Neural cell (in vitro differentiated cells): ENCODE measurements at regions not wholly inside any gene's neighbourhood (a gene's known extent, or its start where the extent isn't known, plus 50 kb on each side); places are given as distances from the start of the nearest gene placed in this dataset.

Experiments used
- H2AFZ ChIP-seq: fragments of 200-600, 300-800 bp; sonication (generic), shearing (Covaris generic); 2 replicates; pipeline ENCODE4 v1.6.0; 2014; ENCODE audit warnings: low read depth, mild to moderate bottlenecking, antibody characterized with exemption, low read length, moderate library complexity
- H3F3A ChIP-seq: fragments of 200-600 bp; shearing (Covaris generic); 2 replicates; pipeline ENCODE4 v1.6.1; 2016; ENCODE audit warnings: mild to moderate bottlenecking, moderate library complexity, mixed read lengths, antibody characterized with exemption, low read length; ENCODE audit not compliant: insufficient read depth, poor library complexity, severe bottlenecking
- H3K27ac ChIP-seq: fragments of 200-600, 300-800 bp; sonication (generic), shearing (Covaris generic); 2 replicates; pipeline ENCODE4 v1.5.1; 2014; ENCODE audit warnings: mild to moderate bottlenecking, low read length, moderate library complexity
- H3K27me3 ChIP-seq: fragments of 300-800, 200-600 bp; sonication (generic), shearing (Covaris generic); 2 replicates; pipeline ENCODE4 v1.6.0; 2014; ENCODE audit warnings: mild to moderate bottlenecking, low read depth, low read length, moderate library complexity; ENCODE audit not compliant: insufficient read depth
- H3K36me3 ChIP-seq: fragments of 300-800, 200-600 bp; sonication (generic), shearing (Covaris generic); 2 replicates; pipeline ENCODE4 v1.5.1; 2014; ENCODE audit warnings: mild to moderate bottlenecking, antibody characterized with exemption, low read length, moderate library complexity; ENCODE audit not compliant: insufficient read depth
- H3K4me2 ChIP-seq: fragments of 300-800, 200-600 bp; sonication (generic), shearing (Covaris generic); 2 replicates; pipeline ENCODE4 v1.6.0; 2014; ENCODE audit warnings: mild to moderate bottlenecking, low read length
- H3K4me3 ChIP-seq: fragments of 300-800, 200-600 bp; sonication (generic), shearing (Covaris generic); 2 replicates; pipeline ENCODE4 v1.5.1; 2014; ENCODE audit warnings: mild to moderate bottlenecking, low read length, moderate library complexity
- H3K79me2 ChIP-seq: fragments of 200-600 bp; shearing (Covaris generic); replicated peaks from 2 replicates; pipeline ENCODE4 v1.6.0; 2014; ENCODE audit warnings: mild to moderate bottlenecking, low read length, moderate library complexity; ENCODE audit not compliant: insufficient read depth
- H3K9ac ChIP-seq: fragments of 300-800, 200-600 bp; sonication (generic), shearing (Covaris generic); 2 replicates; pipeline ENCODE4 v1.6.1; 2016; ENCODE audit warnings: mild to moderate bottlenecking, low read length, mixed read lengths
- H3K9me2 ChIP-seq: fragments of 200-600 bp; shearing (Covaris generic); 2 replicates; pipeline ENCODE4 v1.6.1; 2016; ENCODE audit warnings: mild to moderate bottlenecking, low read length, mixed read lengths; ENCODE audit not compliant: insufficient read depth
- H3K9me3 ChIP-seq: fragments of 200-600, 300-800 bp; sonication (generic), shearing (Covaris generic); 2 replicates; pipeline ENCODE4 v1.6.1; 2016; ENCODE audit warnings: mild to moderate bottlenecking, mixed run types, low read length, moderate library complexity, mixed read lengths
- H4K20me1 ChIP-seq: fragments of 200-600 bp; shearing (Covaris generic); 2 replicates; pipeline ENCODE4 v1.6.1; 2016; ENCODE audit warnings: mild to moderate bottlenecking, mixed run types; ENCODE audit not compliant: insufficient read depth
- EP300 ChIP-seq: fragments of 450-650 bp; conservative IDR thresholded peaks from 2 replicates; pipeline ENCODE4 v1.6.1; 2014; ENCODE audit warnings: antibody characterized with exemption, mild to moderate bottlenecking, moderate library complexity; ENCODE audit not compliant: poor library complexity, severe bottlenecking
- EZH2 ChIP-seq: fragments of 200-600, 300-800 bp; shearing (Covaris generic), sonication (generic); IDR thresholded peaks from 2 replicates; pipeline ENCODE4 v1.6.1; 2014; ENCODE audit warnings: antibody characterized with exemption, low read length, borderline replicate concordance, mild to moderate bottlenecking; ENCODE audit not compliant: insufficient read depth, poor library complexity, severe bottlenecking
- MXI1 ChIP-seq: fragments of 450-650 bp; conservative IDR thresholded peaks from 2 replicates; pipeline ENCODE4 v1.6.1; 2014; ENCODE audit warnings: antibody characterized with exemption, mild to moderate bottlenecking; ENCODE audit not compliant: poor library complexity, severe bottlenecking
- POLR2AphosphoS5 ChIP-seq: IDR thresholded peaks from 2 replicates; pipeline ENCODE4 v1.6.1; 2012
- RAD21 ChIP-seq: fragments of 450-650 bp; conservative IDR thresholded peaks from 2 replicates; pipeline ENCODE4 v1.6.1; 2014; ENCODE audit warnings: antibody characterized with exemption, mild to moderate bottlenecking, moderate library complexity
- SMC3 ChIP-seq: fragments of 450-650 bp; conservative IDR thresholded peaks from 2 replicates; pipeline ENCODE4 v1.6.1; 2014; ENCODE audit warnings: antibody characterized with exemption, mild to moderate bottlenecking, moderate library complexity; ENCODE audit not compliant: poor library complexity
- TAF1 ChIP-seq: IDR thresholded peaks from 2 replicates; pipeline ENCODE4 v1.6.1; 2012; ENCODE audit warnings: low read depth
- TF ChIP-seq, protein P1 (sequence below): IDR thresholded peaks from 2 replicates; pipeline ENCODE4 v1.6.1; 2012; ENCODE audit warnings: borderline replicate concordance
- TF ChIP-seq, protein P2 (sequence below): fragments of 450-650 bp; IDR thresholded peaks from 2 replicates; pipeline ENCODE4 v1.5.1; 2014; ENCODE audit warnings: antibody characterized with exemption, mild to moderate bottlenecking, moderate library complexity; ENCODE audit not compliant: poor library complexity, severe bottlenecking

DNA sequence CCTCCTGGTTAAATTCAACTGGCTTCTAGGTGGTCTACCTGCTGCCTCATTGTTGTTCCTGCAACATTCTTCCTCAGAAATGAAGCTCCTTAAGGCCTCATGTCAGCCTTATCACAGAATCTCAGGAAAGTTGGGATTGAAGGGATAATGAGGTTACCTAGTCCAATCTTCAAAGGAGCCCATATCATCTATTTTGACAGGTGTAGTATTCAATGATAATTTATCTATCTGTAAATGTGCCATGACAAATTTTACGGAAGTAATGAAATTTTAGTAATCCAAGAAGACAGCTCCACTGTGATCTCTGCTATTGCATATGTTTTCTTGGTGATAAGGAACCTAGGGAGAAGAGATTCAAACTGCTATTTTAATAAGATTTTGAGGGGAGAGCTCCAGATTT is 973.8 kb downstream of the ROBO2 start:
- no peak overlapping the region for H3K4me2 ChIP-seq
- no peaks in the 10 kb centered on the region for H3F3A ChIP-seq
- no peaks in the 10 kb centered on the region for H3K27me3 ChIP-seq
- no peaks in the 10 kb centered on the region for H3K9me3 ChIP-seq
- no peaks in the 10 kb centered on the region for H3K9me2 ChIP-seq
- H3K4me3 ChIP-seq: no peak overlapping the region
- no peak overlapping the region for H3K9ac ChIP-seq
- peak; percentile 36 for TF ChIP-seq EP300
- no peak for TF ChIP-seq MXI1
- TF ChIP-seq, protein P1, sequence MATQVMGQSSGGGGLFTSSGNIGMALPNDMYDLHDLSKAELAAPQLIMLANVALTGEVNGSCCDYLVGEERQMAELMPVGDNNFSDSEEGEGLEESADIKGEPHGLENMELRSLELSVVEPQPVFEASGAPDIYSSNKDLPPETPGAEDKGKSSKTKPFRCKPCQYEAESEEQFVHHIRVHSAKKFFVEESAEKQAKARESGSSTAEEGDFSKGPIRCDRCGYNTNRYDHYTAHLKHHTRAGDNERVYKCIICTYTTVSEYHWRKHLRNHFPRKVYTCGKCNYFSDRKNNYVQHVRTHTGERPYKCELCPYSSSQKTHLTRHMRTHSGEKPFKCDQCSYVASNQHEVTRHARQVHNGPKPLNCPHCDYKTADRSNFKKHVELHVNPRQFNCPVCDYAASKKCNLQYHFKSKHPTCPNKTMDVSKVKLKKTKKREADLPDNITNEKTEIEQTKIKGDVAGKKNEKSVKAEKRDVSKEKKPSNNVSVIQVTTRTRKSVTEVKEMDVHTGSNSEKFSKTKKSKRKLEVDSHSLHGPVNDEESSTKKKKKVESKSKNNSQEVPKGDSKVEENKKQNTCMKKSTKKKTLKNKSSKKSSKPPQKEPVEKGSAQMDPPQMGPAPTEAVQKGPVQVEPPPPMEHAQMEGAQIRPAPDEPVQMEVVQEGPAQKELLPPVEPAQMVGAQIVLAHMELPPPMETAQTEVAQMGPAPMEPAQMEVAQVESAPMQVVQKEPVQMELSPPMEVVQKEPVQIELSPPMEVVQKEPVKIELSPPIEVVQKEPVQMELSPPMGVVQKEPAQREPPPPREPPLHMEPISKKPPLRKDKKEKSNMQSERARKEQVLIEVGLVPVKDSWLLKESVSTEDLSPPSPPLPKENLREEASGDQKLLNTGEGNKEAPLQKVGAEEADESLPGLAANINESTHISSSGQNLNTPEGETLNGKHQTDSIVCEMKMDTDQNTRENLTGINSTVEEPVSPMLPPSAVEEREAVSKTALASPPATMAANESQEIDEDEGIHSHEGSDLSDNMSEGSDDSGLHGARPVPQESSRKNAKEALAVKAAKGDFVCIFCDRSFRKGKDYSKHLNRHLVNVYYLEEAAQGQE: peak; percentile 59
- H3K79me2 ChIP-seq: no peaks in the 10 kb centered on the region
- H4K20me1 ChIP-seq: no peaks in the 10 kb centered on the region
- H3K36me3 ChIP-seq: no peaks in the 10 kb centered on the region
- H3K27ac ChIP-seq: no peak overlapping the region
- H2AFZ ChIP-seq: no peak overlapping the region

DNA sequence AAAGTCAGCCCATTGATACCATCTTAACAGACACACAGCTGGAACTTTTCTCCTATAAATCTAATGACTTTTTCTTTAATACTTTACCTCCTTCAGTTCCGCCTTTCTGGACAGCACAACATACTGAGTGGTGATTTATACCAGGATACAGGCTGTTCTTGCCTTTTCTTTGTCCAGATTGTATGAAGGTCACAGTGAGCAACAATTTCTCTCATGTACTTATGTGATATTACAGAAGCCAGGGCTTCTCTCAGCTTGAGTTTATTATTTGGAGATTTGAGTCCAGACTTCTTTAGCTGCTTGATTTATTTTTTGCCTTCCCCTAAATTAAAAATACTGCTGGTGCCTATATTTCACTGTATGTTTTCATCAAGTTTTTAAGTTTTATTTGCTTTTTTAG is 976.0 kb downstream of the ROBO2 start:
- Histone ChIP-seq H2AFZ (no peak overlapping the region), H3K36me3 (no peaks in the 10 kb centered on the region), H3K9me3 (no peaks in the 10 kb centered on the region), H3F3A (no peaks in the 10 kb centered on the region), H3K27ac (no peak overlapping the region), H3K4me3 (no peak overlapping the region), H3K9ac (no peak overlapping the region), H3K27me3 (no peaks in the 10 kb centered on the region), H4K20me1 (no peaks in the 10 kb centered on the region), H3K9me2 (no peaks in the 10 kb centered on the region), H3K4me2 (no peak overlapping the region), H3K79me2 (no peaks in the 10 kb centered on the region)
- TF ChIP-seq, protein P1: no peak
- TF ChIP-seq RAD21 (no peak), EP300 (no peak), MXI1 (no peak), EZH2 (no peak), TAF1 (no peak), SMC3 (no peak), POLR2AphosphoS5 (no peak)
- TF ChIP-seq, protein P2, sequence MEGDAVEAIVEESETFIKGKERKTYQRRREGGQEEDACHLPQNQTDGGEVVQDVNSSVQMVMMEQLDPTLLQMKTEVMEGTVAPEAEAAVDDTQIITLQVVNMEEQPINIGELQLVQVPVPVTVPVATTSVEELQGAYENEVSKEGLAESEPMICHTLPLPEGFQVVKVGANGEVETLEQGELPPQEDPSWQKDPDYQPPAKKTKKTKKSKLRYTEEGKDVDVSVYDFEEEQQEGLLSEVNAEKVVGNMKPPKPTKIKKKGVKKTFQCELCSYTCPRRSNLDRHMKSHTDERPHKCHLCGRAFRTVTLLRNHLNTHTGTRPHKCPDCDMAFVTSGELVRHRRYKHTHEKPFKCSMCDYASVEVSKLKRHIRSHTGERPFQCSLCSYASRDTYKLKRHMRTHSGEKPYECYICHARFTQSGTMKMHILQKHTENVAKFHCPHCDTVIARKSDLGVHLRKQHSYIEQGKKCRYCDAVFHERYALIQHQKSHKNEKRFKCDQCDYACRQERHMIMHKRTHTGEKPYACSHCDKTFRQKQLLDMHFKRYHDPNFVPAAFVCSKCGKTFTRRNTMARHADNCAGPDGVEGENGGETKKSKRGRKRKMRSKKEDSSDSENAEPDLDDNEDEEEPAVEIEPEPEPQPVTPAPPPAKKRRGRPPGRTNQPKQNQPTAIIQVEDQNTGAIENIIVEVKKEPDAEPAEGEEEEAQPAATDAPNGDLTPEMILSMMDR: no peak
